OCI-LY3 (cell line): ENCODE measurements at regions not wholly inside any gene's neighbourhood (a gene's known extent, or its start where the extent isn't known, plus 50 kb on each side); places are given as distances from the start of the nearest gene placed in this dataset.
"Not testable (repeated sequence)": the region's sequence is repeated elsewhere in the genome, so short reads cannot be mapped to it uniquely, and the experiment has no call there.

ENCODE experiments used
- H2AFZ ChIP-seq: fragments of 200-600, 300-600 bp; shearing (Covaris generic); 2 replicates; pipeline ENCODE4 v1.6.0; 2014; ENCODE audit warnings: antibody characterized with exemption, low read depth, low read length
- H3K27ac ChIP-seq: fragments of 200-600, 300-600 bp; sonication (generic); 2 replicates; pipeline ENCODE4 v1.5.1; 2014; ENCODE audit warnings: mild to moderate bottlenecking, low read length, moderate library complexity, mixed read lengths
- H3K27me3 ChIP-seq: fragments of 200-600, 300-600 bp; sonication (generic); 2 replicates; pipeline ENCODE4 v1.6.1; 2014; ENCODE audit warnings: low read depth, low read length, mixed read lengths
- H3K36me3 ChIP-seq: fragments of 200-600, 300-600 bp; sonication (generic); replicated peaks from 2 replicates; pipeline ENCODE3; 2014; ENCODE audit warnings: low read depth, low read length, mixed read lengths
- H3K4me1 ChIP-seq: fragments of 300-600, 200-600 bp; sonication (generic); 2 replicates; pipeline ENCODE4 v1.6.1; 2014; ENCODE audit warnings: low read length, mixed read lengths
- H3K4me2 ChIP-seq: fragments of 200-600, 300-600 bp; sonication (generic); 2 replicates; pipeline ENCODE4 v1.6.1; 2014; ENCODE audit warnings: low read length, mixed read lengths
- H3K4me3 ChIP-seq: fragments of 300-600, 200-600 bp; sonication (generic); 2 replicates; pipeline ENCODE4 v1.5.1; 2014; ENCODE audit warnings: antibody characterized with exemption, mild to moderate bottlenecking, low read length, moderate library complexity
- H3K79me2 ChIP-seq: fragments of 300-600, 200-600 bp; shearing (Covaris generic); 2 replicates; pipeline ENCODE4 v1.6.1; 2014; ENCODE audit warnings: mild to moderate bottlenecking, low read length, mixed read lengths
- H3K9ac ChIP-seq: fragments of 300-600, 200-600 bp; shearing (Covaris generic); 2 replicates; pipeline ENCODE4 v1.6.0; 2014; ENCODE audit warnings: mild to moderate bottlenecking, low read length, moderate library complexity
- H3K9me3 ChIP-seq: fragments of 200-600, 300-600 bp; shearing (Covaris generic); 2 replicates; pipeline ENCODE4 v1.6.1; 2014; ENCODE audit warnings: low read length, mixed read lengths; ENCODE audit not compliant: insufficient read depth
- H4K20me1 ChIP-seq: fragments of 200-600, 300-600 bp; sonication (generic); 2 replicates; pipeline ENCODE4 v1.6.1; 2016; ENCODE audit warnings: low read length, mixed read lengths; ENCODE audit not compliant: insufficient read depth
- EZH2phosphoT487 ChIP-seq: fragments of 200-600 bp; shearing (Covaris generic); IDR thresholded peaks from 2 replicates; pipeline ENCODE4 v1.6.1; 2018; ENCODE audit warnings: antibody characterized with exemption, mixed run types, low read depth
- TF ChIP-seq, protein P1 (sequence below): fragments of 200-600, 300-600 bp; sonication (generic); IDR thresholded peaks from 2 replicates; pipeline ENCODE4 v1.5.1; 2014; ENCODE audit warnings: antibody characterized with exemption, low read length, low read depth

DNA sequence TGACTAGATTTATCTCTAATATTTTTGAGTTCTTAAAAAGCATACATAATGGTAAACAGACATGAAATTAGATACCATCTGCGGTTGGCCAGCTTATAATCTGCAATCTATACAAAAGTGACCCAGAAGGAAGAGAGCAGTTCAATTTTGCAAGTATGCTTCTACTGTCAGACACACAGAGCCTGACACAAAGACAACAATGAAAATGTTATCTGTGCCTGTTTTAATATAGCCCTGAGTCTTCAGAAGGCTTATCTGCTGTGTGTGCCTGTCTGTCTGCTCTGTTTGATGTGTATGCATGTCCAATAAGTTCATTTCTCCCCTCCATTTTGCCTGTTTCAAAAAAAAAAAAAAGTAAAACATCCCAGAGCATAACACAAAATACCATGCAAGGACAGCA lies 73.3 kb upstream of the FHIP2A start:
- Histone ChIP-seq H3K4me2 (no peak overlapping the region), H3K4me1 (no peaks in the 10 kb centered on the region), H2AFZ (no peak overlapping the region), H3K27me3 (no peaks in the 10 kb centered on the region), H3K9me3 (no peaks in the 10 kb centered on the region), H4K20me1 (no peaks in the 10 kb centered on the region), H3K9ac (no peak overlapping the region), H3K27ac (no peak overlapping the region), H3K79me2 (no peaks in the 10 kb centered on the region), H3K4me3 (no peak overlapping the region), H3K36me3 (no peaks in the 10 kb centered on the region)
- TF ChIP-seq EZH2phosphoT487, result no peak
- TF ChIP-seq, protein P1, sequence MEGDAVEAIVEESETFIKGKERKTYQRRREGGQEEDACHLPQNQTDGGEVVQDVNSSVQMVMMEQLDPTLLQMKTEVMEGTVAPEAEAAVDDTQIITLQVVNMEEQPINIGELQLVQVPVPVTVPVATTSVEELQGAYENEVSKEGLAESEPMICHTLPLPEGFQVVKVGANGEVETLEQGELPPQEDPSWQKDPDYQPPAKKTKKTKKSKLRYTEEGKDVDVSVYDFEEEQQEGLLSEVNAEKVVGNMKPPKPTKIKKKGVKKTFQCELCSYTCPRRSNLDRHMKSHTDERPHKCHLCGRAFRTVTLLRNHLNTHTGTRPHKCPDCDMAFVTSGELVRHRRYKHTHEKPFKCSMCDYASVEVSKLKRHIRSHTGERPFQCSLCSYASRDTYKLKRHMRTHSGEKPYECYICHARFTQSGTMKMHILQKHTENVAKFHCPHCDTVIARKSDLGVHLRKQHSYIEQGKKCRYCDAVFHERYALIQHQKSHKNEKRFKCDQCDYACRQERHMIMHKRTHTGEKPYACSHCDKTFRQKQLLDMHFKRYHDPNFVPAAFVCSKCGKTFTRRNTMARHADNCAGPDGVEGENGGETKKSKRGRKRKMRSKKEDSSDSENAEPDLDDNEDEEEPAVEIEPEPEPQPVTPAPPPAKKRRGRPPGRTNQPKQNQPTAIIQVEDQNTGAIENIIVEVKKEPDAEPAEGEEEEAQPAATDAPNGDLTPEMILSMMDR, result no peak

DNA sequence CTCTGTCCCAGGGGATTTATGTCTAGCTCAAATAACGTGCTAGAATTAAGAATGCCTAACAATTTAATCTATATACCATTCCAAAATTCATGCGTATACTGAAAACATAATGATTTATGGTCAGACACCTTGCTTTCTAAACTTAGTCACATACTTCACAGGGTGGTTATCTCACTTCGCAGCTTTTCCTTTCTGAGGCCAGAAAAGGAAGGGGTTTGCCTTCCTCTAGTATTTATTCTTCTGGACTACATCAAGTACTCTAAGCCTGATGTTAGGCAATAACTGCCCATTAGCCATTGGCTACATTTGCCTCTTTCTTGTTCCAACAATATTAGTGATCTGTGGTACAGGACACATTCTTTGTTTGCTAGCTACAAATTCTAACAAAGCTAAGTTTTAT lies 72.6 kb upstream of the FHIP2A start:
- Histone ChIP-seq H3K36me3 (no peaks in the 10 kb centered on the region), H3K27ac (no peak overlapping the region), H3K9me3 (no peaks in the 10 kb centered on the region), H3K4me3 (no peak overlapping the region), H3K4me2 (no peak overlapping the region), H4K20me1 (no peaks in the 10 kb centered on the region), H3K79me2 (no peaks in the 10 kb centered on the region), H3K9ac (no peak overlapping the region), H3K4me1 (no peaks in the 10 kb centered on the region), H2AFZ (no peak overlapping the region), H3K27me3 (no peaks in the 10 kb centered on the region)
- no peak for TF ChIP-seq EZH2phosphoT487
- TF ChIP-seq, protein P1, result no peak

DNA sequence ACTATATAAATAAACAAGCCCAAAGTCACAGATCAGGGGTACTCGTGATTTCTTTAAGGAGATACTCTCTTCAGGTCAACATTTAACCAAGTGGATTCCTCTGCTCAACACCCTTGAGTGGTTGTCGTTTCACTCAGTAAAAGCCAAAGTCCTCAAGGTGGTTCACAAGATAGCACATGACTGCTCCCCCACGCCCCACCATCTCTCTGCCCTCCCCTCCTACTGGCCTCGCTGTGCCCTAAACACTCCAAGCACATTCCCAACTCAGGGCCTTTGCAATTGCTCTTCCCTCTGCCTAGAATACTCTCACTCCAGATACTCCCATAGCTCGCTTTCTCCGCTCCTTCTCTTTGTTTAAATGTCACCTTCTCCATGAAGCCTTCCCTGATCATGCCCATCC lies 72.1 kb upstream of the FHIP2A start:
- Histone ChIP-seq H3K4me2 (no peak overlapping the region), H3K27ac (no peak overlapping the region), H3K4me3 (no peak overlapping the region), H4K20me1 (no peaks in the 10 kb centered on the region), H3K36me3 (no peaks in the 10 kb centered on the region), H3K9me3 (no peaks in the 10 kb centered on the region), H3K4me1 (no peaks in the 10 kb centered on the region), H3K9ac (no peak overlapping the region), H2AFZ (no peak overlapping the region), H3K27me3 (no peaks in the 10 kb centered on the region), H3K79me2 (no peaks in the 10 kb centered on the region)
- TF ChIP-seq EZH2phosphoT487, result no peak
- TF ChIP-seq, protein P1, result no peak

DNA sequence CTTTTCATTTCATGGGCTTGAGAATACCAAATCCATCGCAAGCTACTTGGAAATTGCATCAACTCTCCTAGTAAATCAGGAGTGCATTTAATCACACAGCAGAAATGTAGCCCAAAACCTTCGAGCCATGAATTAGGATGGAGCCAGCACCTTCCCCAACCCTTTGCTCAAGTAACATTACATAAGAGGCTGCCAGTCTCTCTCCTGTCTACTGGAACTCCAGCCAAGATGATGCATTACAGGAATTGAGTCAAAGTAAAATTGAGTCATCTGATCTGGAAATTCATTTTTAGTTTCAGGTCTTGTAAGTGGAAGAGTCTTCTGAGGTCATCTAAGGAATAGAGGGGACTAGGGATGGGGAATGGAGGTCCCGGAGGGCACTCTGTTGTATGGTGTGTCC lies 69.7 kb upstream of the FHIP2A start:
- no peaks in the 10 kb centered on the region for H3K79me2 ChIP-seq
- no peak overlapping the region for H3K4me3 ChIP-seq
- no peaks in the 10 kb centered on the region for H4K20me1 ChIP-seq
- H3K36me3 ChIP-seq, result no peaks in the 10 kb centered on the region
- H3K27ac ChIP-seq, result no peak overlapping the region
- no peaks in the 10 kb centered on the region for H3K4me1 ChIP-seq
- H3K9ac ChIP-seq, result no peak overlapping the region
- no peak overlapping the region for H3K4me2 ChIP-seq
- TF ChIP-seq, protein P1, result no peak
- TF ChIP-seq EZH2phosphoT487, result no peak
- H3K9me3 ChIP-seq, result no peaks in the 10 kb centered on the region
- H2AFZ ChIP-seq, result no peak overlapping the region
- no peaks in the 10 kb centered on the region for H3K27me3 ChIP-seq

DNA sequence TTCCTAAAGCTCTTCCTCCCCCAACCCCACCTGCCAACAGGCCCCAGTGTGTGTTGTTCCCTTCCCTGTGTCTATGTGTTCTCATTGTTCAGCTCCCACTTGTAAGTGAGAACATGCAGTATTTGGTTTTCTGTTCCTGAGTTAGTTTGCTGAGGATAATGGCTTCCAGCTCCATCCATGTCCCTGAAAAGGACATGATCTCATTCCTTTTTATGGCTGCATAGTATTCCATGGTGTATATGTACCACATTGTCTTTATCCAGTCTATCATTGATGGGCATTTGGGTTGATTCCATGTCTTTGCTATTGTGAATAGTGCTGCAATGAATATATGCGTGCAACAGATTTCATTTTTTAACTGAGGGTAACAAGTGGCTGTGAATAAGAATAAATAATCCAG lies 69.0 kb upstream of the FHIP2A start:
- H3K9ac ChIP-seq, H2AFZ ChIP-seq, H3K27ac ChIP-seq, H4K20me1 ChIP-seq, H3K4me2 ChIP-seq, H3K4me1 ChIP-seq, H3K36me3 ChIP-seq, H3K27me3 ChIP-seq, H3K9me3 ChIP-seq, H3K79me2 ChIP-seq, H3K4me3 ChIP-seq: not testable (repeated sequence)
